NCI-H146 treated with DMSO at 0.1 percent for 48 hours (cell line): ENCODE measurements at regions not wholly inside any gene's neighbourhood (a gene's known extent, or its start where the extent isn't known, plus 50 kb on each side); places are given as distances from the start of the nearest gene placed in this dataset.

ENCODE experiments used
- DNase-seq: peaks from one replicate; lab custom pipeline; 2025; ENCODE audit not compliant: unreplicated experiment; lab: John Stamatoyannopoulos, UW

- DNase-seq: no peak
Measured at GRCh38 chr18:78727057-78727739, 252.4 kb upstream of the SALL3 start.

GRCh38 chr18:78727877-78728783, 251.5 kb upstream of the SALL3 start:
- no peak for DNase-seq

- DNase-seq: no peak
Measured at GRCh38 chr18:78728784-78729467, 250.7 kb upstream of the SALL3 start.

- no peak for DNase-seq
Measured at GRCh38 chr18:78730546-78730945, 249.1 kb upstream of the SALL3 start.

GRCh38 chr18:78731016-78731397, 248.6 kb upstream of the SALL3 start:
- no peak for DNase-seq

GRCh38 chr18:78731398-78732032, 248.1 kb upstream of the SALL3 start:
- no peak for DNase-seq

- DNase-seq: no peak
Measured at GRCh38 chr18:78732273-78733210, 247.1 kb upstream of the SALL3 start.

- no peak for DNase-seq
Measured at GRCh38 chr18:78733762-78734613, 245.6 kb upstream of the SALL3 start.

- no peak for DNase-seq
Measured at GRCh38 chr18:78734614-78734945, 245.0 kb upstream of the SALL3 start.

GRCh38 chr18:78735131-78736014, 244.2 kb upstream of the SALL3 start:
- no peak for DNase-seq

GRCh38 chr18:78736015-78736690, 243.5 kb upstream of the SALL3 start:
- no peak for DNase-seq

- DNase-seq: no peak
Measured at GRCh38 chr18:78737006-78737915, 242.4 kb upstream of the SALL3 start.

GRCh38 chr18:78738076-78738690, 241.4 kb upstream of the SALL3 start:
- no peak for DNase-seq

GRCh38 chr18:78739115-78739514, 240.5 kb upstream of the SALL3 start:
- DNase-seq: no peak

- DNase-seq: no peak
Measured at GRCh38 chr18:78739882-78740677, 239.5 kb upstream of the SALL3 start.

GRCh38 chr18:78740876-78741275, 238.7 kb upstream of the SALL3 start:
- no peak for DNase-seq
